Aorta (tissue), 5 donors: ENCODE measurements at regions not wholly inside any gene's neighbourhood (a gene's known extent, or its start where the extent isn't known, plus 50 kb on each side); places are given as distances from the start of the nearest gene placed in this dataset.

Source experiments
- ATAC-seq: fragments of 200-7000 bp; cut with Tn5 transposase; one replicate; pipeline ENCODE4 v1.9.1; 2022; ENCODE audit warnings: moderate library complexity; ENCODE audit not compliant: low FRiP score
- DNase-seq, 2 donors: peaks; one replicate each; pipeline ENCODE4 v3.0.0-alpha.2; 2020
- H3K27ac ChIP-seq, 2 donors: one replicate each; pipeline ENCODE4 v1.5.1; 2013; ENCODE audit warnings: low read length in 2 of 2, mild to moderate bottlenecking in 2 of 2, moderate library complexity in 2 of 2, control low read depth in 1 of 2, inconsistent platforms in 1 of 2, low read depth in 1 of 2
- H3K27me3 ChIP-seq, 2 donors: one replicate each; pipeline ENCODE4 v1.6.1; 2013; ENCODE audit warnings: control low read depth in 1 of 2, low read length in 1 of 2, mild to moderate bottlenecking in 1 of 2, moderate library complexity in 1 of 2; ENCODE audit not compliant: insufficient read depth in 2 of 2, control insufficient read depth in 1 of 2
- H3K36me3 ChIP-seq, 2 donors: one replicate each; pipeline ENCODE4 v1.6.1; 2013; ENCODE audit warnings: control low read depth in 1 of 2, low read length in 1 of 2, mild to moderate bottlenecking in 1 of 2; ENCODE audit not compliant: insufficient read depth in 2 of 2, control insufficient read depth in 1 of 2
- H3K4me1 ChIP-seq, 2 donors: one replicate each; pipeline ENCODE4 v1.6.1; 2013; ENCODE audit warnings: low read length in 2 of 2, control low read depth in 1 of 2, mild to moderate bottlenecking in 1 of 2, moderate library complexity in 1 of 2; ENCODE audit not compliant: insufficient read depth in 2 of 2, control insufficient read depth in 1 of 2
- H3K4me3 ChIP-seq, 2 donors: one replicate each; pipeline ENCODE4 v1.5.1; 2013; ENCODE audit warnings: low read length in 2 of 2, control low read depth in 1 of 2, mild to moderate bottlenecking in 1 of 2
- H3K9me3 ChIP-seq: one replicate; pipeline ENCODE4 v1.6.1; 2013; ENCODE audit warnings: mild to moderate bottlenecking, low read length; ENCODE audit not compliant: control insufficient read depth
- WGBS, 2 donors: extraction: QIAGEN DNeasy Blood & Tissue Kit; methylation state at CpG; one replicate each; pipeline ENCODE4 v1.1.7; 2013; 5-methylcytosine and 5-hydroxymethylcytosine counted together
- intact Hi-C, 2 donors: fragments of 100-400 bp; cut with DNase I; formaldehyde crosslinking; loops; one replicate each; pipeline versions ENCODE4 v1.14.2 to v1.15.0; 2022
- donor health status: healthy with polysubstance abuse.
- donor health status: Bipolar disorder and iron deficiency.
- donor health status: DM: no; HTN: no; CAD: no.
- donor health status: DM: no; HTN: no; CAD: no.
- donor health status: DM: yes; HTN: yes; CAD: no.

GRCh38 chr2:19763731-19764130 lies 138.1 kb downstream of the TTC32 start:
- ATAC-seq (no peak), DNase-seq (no peak)
- Histone ChIP-seq H3K27ac (no peak overlapping the region), H3K4me1 (peaks cover 0 to 4% of the 10 kb centered on the region in 2 donors), H3K36me3 (no peaks in the 10 kb centered on the region), H3K9me3 (no peaks in the 10 kb centered on the region), H3K4me3 (no peak overlapping the region), H3K27me3 (no peaks in the 10 kb centered on the region)
- intact Hi-C loops: no loop called here

- DNase-seq (no peak), ATAC-seq (no peak)
- Histone ChIP-seq H3K4me1 (peaks cover 0 to 4% of the 10 kb centered on the region in 2 donors), H3K27ac (no peak overlapping the region), H3K27me3 (no peaks in the 10 kb centered on the region), H3K9me3 (no peaks in the 10 kb centered on the region), H3K4me3 (no peak overlapping the region), H3K36me3 (no peaks in the 10 kb centered on the region)
- WGBS, 2 donors: 67 to 84% methylated on average over 1 of the region's 1 CpG
- intact Hi-C loops: no loop called here
These were observed 138.7 kb downstream of the TTC32 start for GRCh38 chr2:19762959-19763605.

- DNase-seq: no peak
These were observed 139.6 kb downstream of the TTC32 start for GRCh38 chr2:19762142-19762541.

GRCh38 chr2:19759880-19760279 lies 141.9 kb downstream of the TTC32 start:
- WGBS, 2 donors: 68 to 76% methylated on average over 6 of the region's 6 CpGs
- Histone ChIP-seq H3K4me1 (peaks cover 0 to 4% of the 10 kb centered on the region in 2 donors), H3K4me3 (no peak overlapping the region), H3K27ac (no peak overlapping the region), H3K9me3 (no peaks in the 10 kb centered on the region), H3K36me3 (no peaks in the 10 kb centered on the region), H3K27me3 (no peaks in the 10 kb centered on the region)
- no peak for ATAC-seq
- intact Hi-C loops: no loop called here
- no peak for DNase-seq

More at GRCh38 chr2:19762142-19762541, 139.6 kb downstream of the TTC32 start:
- H3K4me3 ChIP-seq: no peak overlapping the region
- no peaks in the 10 kb centered on the region for H3K27me3 ChIP-seq
- no peak overlapping the region for H3K27ac ChIP-seq
- H3K4me1 ChIP-seq: peaks cover 0 to 4% of the 10 kb centered on the region in 2 donors
- WGBS, 2 donors: 85 to 93% methylated on average over 1 of the region's 1 CpG
- ATAC-seq: no peak
- no peaks in the 10 kb centered on the region for H3K36me3 ChIP-seq
- intact Hi-C loops: no loop called here
- no peaks in the 10 kb centered on the region for H3K9me3 ChIP-seq

- Histone ChIP-seq H3K27ac (no peak overlapping the region), H3K9me3 (no peaks in the 10 kb centered on the region), H3K4me3 (no peak overlapping the region), H3K36me3 (no peaks in the 10 kb centered on the region), H3K4me1 (peaks cover 0 to 4% of the 10 kb centered on the region in 2 donors), H3K27me3 (no peaks in the 10 kb centered on the region)
- intact Hi-C loops: no loop called here
- DNase-seq: no peak
- no peak for ATAC-seq
- WGBS, 2 donors: 21% methylated on average over 5 of the region's 5 CpGs
These were observed 143.1 kb downstream of the TTC32 start for GRCh38 chr2:19758658-19759057.

GRCh38 chr2:19757586-19757985 lies 144.2 kb downstream of the TTC32 start:
- no peaks in the 10 kb centered on the region for H3K27me3 ChIP-seq
- DNase-seq (no peak), ATAC-seq (no peak)
- no peaks in the 10 kb centered on the region for H3K9me3 ChIP-seq
- H3K36me3 ChIP-seq: no peaks in the 10 kb centered on the region
- WGBS, 2 donors: 3 to 7% methylated on average over 3 of the region's 3 CpGs
- H3K4me1 ChIP-seq: peaks cover 0 to 4% of the 10 kb centered on the region in 2 donors
- no peak overlapping the region for H3K27ac ChIP-seq
- intact Hi-C loops: no loop called here
- no peak overlapping the region for H3K4me3 ChIP-seq

- DNase-seq (no peak), ATAC-seq (no peak)
- no peak overlapping the region for H3K4me3 ChIP-seq
- peaks cover 0 to 2% of the 10 kb centered on the region in 2 donors for H3K4me1 ChIP-seq
- WGBS, 2 donors: 38 to 49% methylated on average over 10 of the region's 10 CpGs
- intact Hi-C loops: no loop called here
- H3K36me3 ChIP-seq: no peaks in the 10 kb centered on the region
- H3K27ac ChIP-seq: no peak overlapping the region
- no peaks in the 10 kb centered on the region for H3K9me3 ChIP-seq
- no peaks in the 10 kb centered on the region for H3K27me3 ChIP-seq
These were observed 146.9 kb downstream of the TTC32 start for GRCh38 chr2:19754907-19755306.

GRCh38 chr2:19753818-19754217 lies 148.0 kb downstream of the TTC32 start:
- no peaks in the 10 kb centered on the region for H3K36me3 ChIP-seq
- no peak overlapping the region for H3K4me3 ChIP-seq
- DNase-seq (no peak), ATAC-seq (no peak)
- peaks cover 0 to 2% of the 10 kb centered on the region in 2 donors for H3K4me1 ChIP-seq
- H3K27me3 ChIP-seq: no peaks in the 10 kb centered on the region
- H3K27ac ChIP-seq: no peak overlapping the region
- H3K9me3 ChIP-seq: no peaks in the 10 kb centered on the region
- WGBS, 2 donors: 90 to 98% methylated on average over 2 of the region's 2 CpGs
- intact Hi-C loops: no loop called here

GRCh38 chr2:19753314-19753713 lies 148.5 kb downstream of the TTC32 start:
- Histone ChIP-seq H3K27ac (no peak overlapping the region), H3K27me3 (no peaks in the 10 kb centered on the region), H3K36me3 (no peaks in the 10 kb centered on the region), H3K9me3 (no peaks in the 10 kb centered on the region), H3K4me3 (no peak overlapping the region), H3K4me1 (peaks cover 0 to 2% of the 10 kb centered on the region in 2 donors)
- no peak for DNase-seq
- intact Hi-C loops: no loop called here
- ATAC-seq: no peak
- 43 to 61% methylated on average over 1 of the region's 1 CpG for WGBS, 2 donors
